Neural progenitor cell (in vitro differentiated cells): ENCODE measurements at regions not wholly inside any gene's neighbourhood (a gene's known extent, or its start where the extent isn't known, plus 50 kb on each side); places are given as distances from the start of the nearest gene placed in this dataset.

Source experiments
- DNase-seq: peaks from one replicate; pipeline ENCODE4 v3.0.0-alpha.2; 2016; ENCODE audit warnings: low spot score
- H2AFZ ChIP-seq: fragments of 200-600 bp; sonication (generic); replicated peaks from 2 replicates; pipeline ENCODE4 v1.6.1; 2016; ENCODE audit warnings: antibody characterized with exemption
- H3F3A ChIP-seq: fragments of 200-600 bp; sonication (generic); 2 replicates; pipeline ENCODE4 v1.6.1; 2016; ENCODE audit warnings: antibody characterized with exemption, low read depth
- H3K27ac ChIP-seq: fragments of 200-600 bp; sonication (generic); 2 replicates; pipeline ENCODE4 v1.5.1; 2016; ENCODE audit warnings: mild to moderate bottlenecking
- H3K27me3 ChIP-seq: fragments of 200-600 bp; sonication (generic); 2 replicates; pipeline ENCODE4 v1.6.1; 2016; ENCODE audit warnings: mild to moderate bottlenecking, moderate library complexity
- H3K36me3 ChIP-seq: fragments of 200-600 bp; sonication (generic); 2 replicates; pipeline ENCODE4 v1.5.1; 2016
- H3K4me1 ChIP-seq: fragments of 200-600 bp; sonication (generic); 2 replicates; pipeline ENCODE4 v1.6.1; 2016; ENCODE audit warnings: mixed run types
- H3K4me2 ChIP-seq: fragments of 200-600 bp; sonication (generic); 2 replicates; pipeline ENCODE4 v1.6.1; 2016
- H3K4me3 ChIP-seq: fragments of 200-600 bp; sonication (generic); 2 replicates; pipeline ENCODE4 v1.5.1; 2016
- H3K79me2 ChIP-seq: fragments of 200-600 bp; sonication (generic); 2 replicates; pipeline ENCODE4 v1.6.1; 2016; ENCODE audit warnings: low read depth
- H3K9ac ChIP-seq: fragments of 200-600 bp; sonication (generic); 2 replicates; pipeline ENCODE4 v1.6.1; 2016
- H3K9me3 ChIP-seq: fragments of 200-600 bp; sonication (generic); 2 replicates; pipeline ENCODE4 v1.5.1; 2016; ENCODE audit warnings: low read depth
- H4K20me1 ChIP-seq: fragments of 200-600 bp; sonication (generic); 2 replicates; pipeline ENCODE4 v1.6.1; 2016; ENCODE audit warnings: low read depth
- H3K27ac Mint-ChIP-seq: 3 replicates; pipeline ENCODE4 v1.8.0; 2021; ENCODE audit warnings: mixed read lengths
- H3K27me3 Mint-ChIP-seq: 2 replicates; pipeline ENCODE4 v1.8.0; 2022; ENCODE audit warnings: low read depth, mild to moderate bottlenecking, inconsistent platforms, moderate library complexity, mixed read lengths; ENCODE audit not compliant: insufficient read depth
- H3K36me3 Mint-ChIP-seq: 3 replicates; pipeline ENCODE4 v1.8.0; 2021; ENCODE audit warnings: mixed read lengths
- H3K4me1 Mint-ChIP-seq: 3 replicates; pipeline ENCODE4 v1.8.0; 2021; ENCODE audit warnings: mixed read lengths
- H3K4me3 Mint-ChIP-seq: 3 replicates; pipeline ENCODE4 v1.8.0; 2021; ENCODE audit warnings: mild to moderate bottlenecking, moderate library complexity, mixed read lengths
- H3K9me3 Mint-ChIP-seq: 3 replicates; pipeline ENCODE4 v1.8.0; 2020; ENCODE audit warnings: mixed read lengths
- CTCF ChIP-seq: fragments of 200-600 bp; sonication (generic); IDR thresholded peaks from 2 replicates; pipeline ENCODE4 v1.5.1; 2017; ENCODE audit warnings: antibody characterized with exemption, mild to moderate bottlenecking
- EZH2 ChIP-seq: fragments of 200-600 bp; sonication (generic); IDR thresholded peaks from 2 replicates; pipeline ENCODE4 v1.6.1; 2017; ENCODE audit warnings: antibody characterized with exemption, mild to moderate bottlenecking, moderate library complexity
- EZH2phosphoT487 ChIP-seq: fragments of 200-600 bp; sonication (generic); IDR thresholded peaks from 2 replicates; pipeline ENCODE4 v1.6.1; 2017; ENCODE audit warnings: antibody characterized with exemption

DNA sequence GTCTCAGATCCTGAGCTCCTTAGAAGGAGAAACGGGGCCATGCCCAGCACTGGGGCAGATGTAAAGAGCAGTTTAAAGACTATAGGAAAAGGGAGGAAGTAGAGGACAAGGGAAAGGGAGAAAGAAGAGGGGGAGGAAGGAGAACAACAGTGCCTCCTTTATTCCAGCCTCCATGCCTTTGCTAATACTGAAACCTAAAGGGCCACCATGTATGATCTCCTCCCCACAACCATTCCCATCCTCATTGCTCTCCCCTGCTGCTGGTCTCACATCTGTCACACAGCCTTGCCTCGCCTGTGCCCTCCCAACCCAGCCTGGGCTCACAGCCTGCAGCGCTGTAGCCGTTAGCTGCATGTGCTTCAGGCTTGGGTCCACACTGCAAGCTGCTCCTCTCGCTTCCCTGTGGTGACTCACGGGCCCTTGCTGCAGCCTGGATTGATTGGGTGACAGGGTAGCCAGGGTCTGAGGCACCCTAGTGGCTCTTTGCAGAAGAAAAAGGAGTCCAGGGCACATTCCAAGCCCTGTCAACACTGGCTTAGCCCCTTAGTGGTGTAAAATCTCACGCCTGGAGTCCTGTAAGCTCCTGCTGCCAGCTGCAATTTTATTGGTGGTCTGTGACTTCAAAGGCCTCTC is 281.9 kb downstream of the SRBD1 start:
- H2AFZ ChIP-seq, result no peak overlapping the region
- peak; percentile 20 for DNase-seq

DNA sequence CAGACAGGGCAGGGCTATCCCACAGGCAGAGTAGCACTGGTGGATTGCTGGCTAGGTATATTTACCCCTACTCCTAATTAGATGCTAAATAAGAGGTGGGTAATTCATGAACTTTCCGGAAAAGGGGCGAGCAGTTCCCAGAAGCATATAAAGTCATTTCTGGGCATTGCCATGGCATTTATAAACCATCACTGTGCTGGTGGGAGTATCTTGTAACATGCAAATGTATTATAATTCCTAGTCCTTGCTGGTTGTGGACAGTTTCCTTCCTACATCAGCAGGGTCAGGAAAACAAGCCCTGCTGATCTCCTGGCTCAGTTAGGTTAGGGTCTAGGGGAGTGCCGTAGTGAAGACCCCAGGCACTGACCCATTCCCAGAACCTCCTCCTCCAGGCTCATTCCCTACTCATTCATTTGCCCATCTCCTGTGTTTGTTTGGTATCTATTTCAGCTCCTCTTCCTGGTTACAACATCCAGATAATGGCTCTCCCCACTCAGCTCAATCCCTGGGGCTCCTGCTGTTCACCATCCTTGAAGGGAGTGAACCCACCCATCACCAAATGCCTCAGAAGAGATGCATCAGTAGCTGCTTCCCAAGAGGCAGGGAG is 282.7 kb downstream of the SRBD1 start:
- Mint-ChIP-seq H3K27ac (no peak overlapping the region), H3K4me1 (peaks cover 20% of the 10 kb centered on the region), H3K4me3 (no peak overlapping the region), H3K27me3 (peaks cover 2% of the 10 kb centered on the region), H3K36me3 (no peaks in the 10 kb centered on the region), H3K9me3 (peaks cover 13% of the 10 kb centered on the region)
- Histone ChIP-seq H3K36me3 (no peaks in the 10 kb centered on the region), H3K4me1 (peaks cover 4% of the 10 kb centered on the region), H3K27ac (no peak overlapping the region), H4K20me1 (no peaks in the 10 kb centered on the region), H3K27me3 (no peaks in the 10 kb centered on the region), H3K9ac (no peak overlapping the region), H3K4me2 (no peak overlapping the region), H3K9me3 (no peaks in the 10 kb centered on the region), H3F3A (no peaks in the 10 kb centered on the region), H2AFZ (no peak overlapping the region), H3K79me2 (no peaks in the 10 kb centered on the region), H3K4me3 (no peak overlapping the region)
- TF ChIP-seq EZH2phosphoT487 (no peak), EZH2 (no peak), CTCF (no peak)
- DNase-seq, result no peak

More for the DNA sequence above, 281.9 kb downstream of the SRBD1 start:
- no peaks in the 10 kb centered on the region for H3K9me3 ChIP-seq
- H3K4me1 Mint-ChIP-seq, result peaks cover 20% of the 10 kb centered on the region
- no peaks in the 10 kb centered on the region for H4K20me1 ChIP-seq
- TF ChIP-seq EZH2, result no peak
- no peak for TF ChIP-seq CTCF
- no peak for TF ChIP-seq EZH2phosphoT487
- H3K9ac ChIP-seq, result no peak overlapping the region
- no peak overlapping the region for H3K27ac Mint-ChIP-seq
- H3K4me3 Mint-ChIP-seq, result no peak overlapping the region
- no peak overlapping the region for H3K4me2 ChIP-seq
- no peaks in the 10 kb centered on the region for H3F3A ChIP-seq
- no peaks in the 10 kb centered on the region for H3K36me3 ChIP-seq
- H3K4me3 ChIP-seq, result no peak overlapping the region
- peaks cover 7% of the 10 kb centered on the region for H3K9me3 Mint-ChIP-seq
- H3K79me2 ChIP-seq, result no peaks in the 10 kb centered on the region
- H3K4me1 ChIP-seq, result peaks cover 4% of the 10 kb centered on the region
- H3K27me3 ChIP-seq, result no peaks in the 10 kb centered on the region
- peaks cover 2% of the 10 kb centered on the region for H3K27me3 Mint-ChIP-seq
- no peak overlapping the region for H3K27ac ChIP-seq
- no peaks in the 10 kb centered on the region for H3K36me3 Mint-ChIP-seq

GRCh38 chr2:45323344-45323743 is 287.7 kb downstream of the SRBD1 start:
- H3K4me3 ChIP-seq, result no peak overlapping the region

More at GRCh38 chr2:45323344-45323743, 287.7 kb downstream of the SRBD1 start:
- Mint-ChIP-seq H3K9me3 (peaks cover 13% of the 10 kb centered on the region), H3K4me3 (no peak overlapping the region), H3K36me3 (no peaks in the 10 kb centered on the region), H3K27me3 (peaks cover 6% of the 10 kb centered on the region), H3K27ac (no peak overlapping the region), H3K4me1 (no peaks in the 10 kb centered on the region)
- H3K36me3 ChIP-seq, result no peaks in the 10 kb centered on the region
- no peaks in the 10 kb centered on the region for H3K79me2 ChIP-seq
- H3F3A ChIP-seq, result no peaks in the 10 kb centered on the region
- H4K20me1 ChIP-seq, result no peaks in the 10 kb centered on the region
- no peak overlapping the region for H3K9ac ChIP-seq
- no peak overlapping the region for H3K27ac ChIP-seq
- H3K4me1 ChIP-seq, result no peaks in the 10 kb centered on the region
- no peak overlapping the region for H3K4me2 ChIP-seq
- H3K9me3 ChIP-seq, result no peaks in the 10 kb centered on the region
- no peak for TF ChIP-seq EZH2
- no peak for TF ChIP-seq EZH2phosphoT487
- no peak for TF ChIP-seq CTCF
- no peak for DNase-seq
- no peaks in the 10 kb centered on the region for H3K27me3 ChIP-seq
- no peak overlapping the region for H2AFZ ChIP-seq
